ENCODE measurements at regions not wholly inside any gene's neighbourhood (a gene's known extent, or its start where the extent isn't known, plus 50 kb on each side); places are given as distances from the start of the nearest gene placed in this dataset.

DNA sequence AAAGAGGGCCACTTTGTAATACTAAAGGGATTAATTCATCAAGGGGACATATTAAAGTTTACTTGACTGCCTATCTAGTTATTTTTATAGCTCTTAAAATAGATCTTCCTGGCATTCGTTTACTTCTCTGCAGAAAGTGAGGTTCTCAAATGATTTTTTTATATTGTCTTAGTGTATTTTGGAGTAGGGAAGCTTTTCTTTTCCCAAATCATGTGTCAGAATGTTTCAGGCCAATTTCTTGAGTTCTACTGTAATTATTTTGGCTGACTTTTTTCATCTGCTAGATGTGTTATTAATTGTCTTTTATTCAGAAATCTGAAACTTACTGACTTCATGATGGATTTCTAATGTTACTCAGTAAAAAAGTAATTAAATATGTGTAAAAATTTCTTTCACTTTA, 60.2 kb upstream of the FBXL7 start:
- no peak overlapping the region for H3K4me3 ChIP-seq
- no peaks in the 10 kb centered on the region for H3K27me3 ChIP-seq
- 17% methylated on average over 1 of the region's 1 CpG for WGBS
- no peak for DNase-seq (ENCODE audit: extremely low spot score)
- H3K4me1 ChIP-seq, result peaks cover 0 to 18% (median 15%) of the 10 kb centered on the region in 4 donors
- no peaks in the 10 kb centered on the region for H3K36me3 ChIP-seq
- H3K9me3 ChIP-seq, result no peaks in the 10 kb centered on the region
- intact Hi-C loops (cut with DNase I), result no loop called here
- no peak for TF ChIP-seq POLR2AphosphoS5 (IDR thresholded peaks at IDR 0.05)
- TF ChIP-seq POLR2A (IDR thresholded peaks at IDR 0.05; ENCODE audit: low read depth), result no peak
- peak overlapping the region in 1 of 4 donors; percentile 19 for H3K27ac ChIP-seq (replicated peaks in 1 of 4)

DNA sequence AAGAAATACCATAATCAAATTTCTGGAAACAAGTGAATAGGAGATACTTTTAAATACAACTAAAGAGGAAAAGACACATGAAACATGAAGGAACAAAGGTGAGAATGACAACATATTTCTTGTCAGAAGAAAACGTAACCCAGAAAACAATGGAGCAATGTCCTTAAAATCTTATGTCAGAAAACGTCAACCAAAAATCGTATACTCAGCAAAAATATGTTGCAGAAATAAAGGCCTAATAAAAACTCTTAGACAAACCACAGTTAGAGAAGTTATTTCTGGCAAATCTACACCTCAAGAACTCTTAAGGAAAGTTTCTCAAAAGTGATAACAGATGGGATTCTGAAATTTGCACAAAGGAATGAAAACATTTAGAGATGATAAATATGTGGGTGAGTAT, 66.3 kb upstream of the FBXL7 start:
- H3K4me3 ChIP-seq, result no peak overlapping the region
- H3K4me1 ChIP-seq, result no peaks in the 10 kb centered on the region
- no peak for DNase-seq (ENCODE audit: extremely low spot score)
- 85% methylated on average over 3 of the region's 3 CpGs for WGBS
- H3K36me3 ChIP-seq, result no peaks in the 10 kb centered on the region
- H3K27ac ChIP-seq (replicated peaks in 1 of 4), result no peak overlapping the region
- no peaks in the 10 kb centered on the region for H3K9me3 ChIP-seq
- TF ChIP-seq CTCF (IDR thresholded peaks at IDR 0.05) (no peak), POLR2A (IDR thresholded peaks at IDR 0.05; ENCODE audit: low read depth) (no peak), EP300 (IDR thresholded peaks at IDR 0.05) (no peak), POLR2AphosphoS5 (IDR thresholded peaks at IDR 0.05) (no peak)
- intact Hi-C loops (cut with DNase I), result no loop called here
- no peaks in the 10 kb centered on the region for H3K27me3 ChIP-seq

GRCh38 chr5:15431923-15432322, 68.1 kb upstream of the FBXL7 start:
- intact Hi-C loops (cut with DNase I), result no loop called here
- no peak for DNase-seq (ENCODE audit: extremely low spot score)
- Histone ChIP-seq H3K27ac (replicated peaks in 1 of 4) (no peak overlapping the region), H3K36me3 (no peaks in the 10 kb centered on the region), H3K4me1 (peaks cover 0 to 9% (median 4%) of the 10 kb centered on the region in 4 donors), H3K4me3 (no peak overlapping the region), H3K9me3 (no peaks in the 10 kb centered on the region), H3K27me3 (no peaks in the 10 kb centered on the region)
- 73% methylated on average over 3 of the region's 3 CpGs for WGBS
- TF ChIP-seq POLR2AphosphoS5 (IDR thresholded peaks at IDR 0.05) (no peak), EP300 (IDR thresholded peaks at IDR 0.05) (no peak), CTCF (IDR thresholded peaks at IDR 0.05) (no peak), POLR2A (IDR thresholded peaks at IDR 0.05; ENCODE audit: low read depth) (no peak)

- H3K4me3 ChIP-seq, result peak overlapping the region; percentile 37 to 47 (median 40)
- no peaks in the 10 kb centered on the region for H3K36me3 ChIP-seq
- DNase-seq (ENCODE audit: extremely low spot score), result no peak
- no peaks in the 10 kb centered on the region for H3K9me3 ChIP-seq
- intact Hi-C loops (cut with DNase I), result no loop called here
- 15% methylated on average over 6 of the region's 6 CpGs for WGBS
- no peak for TF ChIP-seq POLR2AphosphoS5 (IDR thresholded peaks at IDR 0.05)
- no peak for TF ChIP-seq POLR2A (IDR thresholded peaks at IDR 0.05; ENCODE audit: low read depth)
- no peak for TF ChIP-seq CTCF (IDR thresholded peaks at IDR 0.05)
- no peak for TF ChIP-seq EP300 (IDR thresholded peaks at IDR 0.05)
- peak overlapping the region; percentile 60 to 72 (median 64) for H3K27ac ChIP-seq (replicated peaks in 1 of 4)
- H3K27me3 ChIP-seq, result no peaks in the 10 kb centered on the region
- H3K4me1 ChIP-seq, result peaks cover 0 to 47% (median 40%) of the 10 kb centered on the region in 4 donors
These were observed 74.2 kb upstream of the FBXL7 start for GRCh38 chr5:15425766-15426165.

DNA sequence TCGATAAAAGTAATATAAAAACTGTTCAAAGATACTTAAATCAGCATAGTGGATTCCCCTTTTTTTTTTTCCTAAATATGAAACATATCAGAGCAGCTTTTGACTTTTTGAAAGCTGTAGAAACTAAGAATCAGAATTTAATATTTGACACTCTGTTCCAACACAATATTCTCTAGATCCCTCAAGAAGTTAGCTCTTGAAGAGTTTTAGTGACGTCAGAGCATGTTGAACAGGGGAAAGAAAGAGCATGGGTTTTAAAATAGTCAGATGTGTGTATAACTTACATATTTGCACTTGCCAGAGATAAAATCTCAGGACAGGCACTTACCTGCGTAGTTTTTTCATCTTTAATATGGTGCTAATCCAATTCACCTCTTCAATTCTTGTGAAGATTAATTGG, 75.2 kb upstream of the FBXL7 start:
- Histone ChIP-seq H3K4me1 (peaks cover 0 to 50% (median 44%) of the 10 kb centered on the region in 4 donors), H3K27me3 (no peaks in the 10 kb centered on the region), H3K36me3 (no peaks in the 10 kb centered on the region), H3K4me3 (no peak overlapping the region), H3K9me3 (no peaks in the 10 kb centered on the region), H3K27ac (replicated peaks in 1 of 4) (peak overlapping the region in 1 of 4 donors; percentile 60)
- intact Hi-C loops (cut with DNase I), result loop anchor here (5.0 kb wide), 1 partner anchor 78 kb away; the partner anchor contains the start of gene FBXL7
- TF ChIP-seq POLR2A (IDR thresholded peaks at IDR 0.05; ENCODE audit: low read depth) (no peak), CTCF (IDR thresholded peaks at IDR 0.05) (no peak), POLR2AphosphoS5 (IDR thresholded peaks at IDR 0.05) (no peak), EP300 (IDR thresholded peaks at IDR 0.05) (no peak)
- WGBS, result 92% methylated on average over 3 of the region's 3 CpGs
- no peak for DNase-seq (ENCODE audit: extremely low spot score)

Data from esophagus muscularis mucosa (tissue), 4 donors.